ENCODE measurements at regions not wholly inside any gene's neighbourhood (a gene's known extent, or its start where the extent isn't known, plus 50 kb on each side); places are given as distances from the start of the nearest gene placed in this dataset.
"Not testable (repeated sequence)": the region's sequence is repeated elsewhere in the genome, so short reads cannot be mapped to it uniquely, and the experiment has no call there.

- H3K4me3 ChIP-seq (ENCODE audit: low read depth, low read length), result no peak overlapping the region
- no peak for TF ChIP-seq CTCF (IDR thresholded peaks at IDR 0.05; ENCODE audit: insufficient read depth, low read depth, low read length)
- no peak for DNase-seq (ENCODE audit: low read depth)
Measured at GRCh38 chr18:39225373-39225772, 1659.8 kb upstream of the CELF4 start.

GRCh38 chr18:39223283-39223682, 1657.7 kb upstream of the CELF4 start:
- no peak for TF ChIP-seq CTCF (IDR thresholded peaks at IDR 0.05; ENCODE audit: insufficient read depth, low read depth, low read length)
- no peak overlapping the region for H3K4me3 ChIP-seq (ENCODE audit: low read depth, low read length)
- DNase-seq (ENCODE audit: low read depth), result no peak

GRCh38 chr18:39215920-39216319, 1650.3 kb upstream of the CELF4 start:
- no peak for TF ChIP-seq CTCF (IDR thresholded peaks at IDR 0.05; ENCODE audit: insufficient read depth, low read depth, low read length)
- H3K4me3 ChIP-seq (ENCODE audit: low read depth, low read length), result no peak overlapping the region

GRCh38 chr18:39211461-39211860, 1645.9 kb upstream of the CELF4 start:
- H3K4me3 ChIP-seq (ENCODE audit: low read depth, low read length), result no peak overlapping the region
- TF ChIP-seq CTCF (IDR thresholded peaks at IDR 0.05; ENCODE audit: insufficient read depth, low read depth, low read length), result no peak

More at GRCh38 chr18:39215920-39216319, 1650.3 kb upstream of the CELF4 start:
- DNase-seq (ENCODE audit: low read depth), result no peak

GRCh38 chr18:39209173-39209572, 1643.6 kb upstream of the CELF4 start:
- no peak for TF ChIP-seq CTCF (IDR thresholded peaks at IDR 0.05; ENCODE audit: insufficient read depth, low read depth, low read length)
- H3K4me3 ChIP-seq (ENCODE audit: low read depth, low read length), result no peak overlapping the region
- no peak for DNase-seq (ENCODE audit: low read depth)

More at GRCh38 chr18:39211461-39211860, 1645.9 kb upstream of the CELF4 start:
- DNase-seq (ENCODE audit: low read depth), result no peak

- H3K4me3 ChIP-seq (ENCODE audit: low read depth, low read length), result no peak overlapping the region
- no peak for TF ChIP-seq CTCF (IDR thresholded peaks at IDR 0.05; ENCODE audit: insufficient read depth, low read depth, low read length)
Measured at GRCh38 chr18:39208729-39209128, 1643.1 kb upstream of the CELF4 start.

GRCh38 chr18:39208190-39208589, 1642.6 kb upstream of the CELF4 start:
- TF ChIP-seq CTCF (IDR thresholded peaks at IDR 0.05; ENCODE audit: insufficient read depth, low read depth, low read length), result no peak
- no peak overlapping the region for H3K4me3 ChIP-seq (ENCODE audit: low read depth, low read length)
- no peak for DNase-seq (ENCODE audit: low read depth)

More at GRCh38 chr18:39208729-39209128, 1643.1 kb upstream of the CELF4 start:
- no peak for DNase-seq (ENCODE audit: low read depth)

GRCh38 chr18:39206398-39207103, 1641.0 kb upstream of the CELF4 start:
- H3K4me3 ChIP-seq (ENCODE audit: low read depth, low read length); DNase-seq (ENCODE audit: low read depth): not testable (repeated sequence)

Data from fibroblast of villous mesenchyme (primary cell).